Activated CD8-positive, alpha-beta memory T cell treated with anti-CD3 and anti-CD28 coated beads for 4 hours (primary cell): ENCODE measurements at regions not wholly inside any gene's neighbourhood (a gene's known extent, or its start where the extent isn't known, plus 50 kb on each side); places are given as distances from the start of the nearest gene placed in this dataset.
"Not testable (repeated sequence)": the region's sequence is repeated elsewhere in the genome, so short reads cannot be mapped to it uniquely, and the experiment has no call there.

Source experiments
- DNase-seq, 2 donors: peaks; one replicate each; pipeline ENCODE4 v3.0.0-alpha.2; 2020; ENCODE audit warnings: low read depth in 2 of 2

GRCh38 chr12:89775986-89776365 lies 67.3 kb upstream of the ATP2B1 start:
- no peak for DNase-seq

GRCh38 chr12:89775063-89775985 lies 66.7 kb upstream of the ATP2B1 start:
- DNase-seq, result no peak

GRCh38 chr12:89774645-89775044 lies 66.0 kb upstream of the ATP2B1 start:
- no peak for DNase-seq

- DNase-seq, result no peak
Observed at GRCh38 chr12:89770391-89770790, 61.8 kb upstream of the ATP2B1 start.

GRCh38 chr12:89769483-89769818 lies 60.8 kb upstream of the ATP2B1 start:
- no peak for DNase-seq

- DNase-seq, result no peak
Observed at GRCh38 chr12:89768586-89769482, 60.2 kb upstream of the ATP2B1 start.

GRCh38 chr12:89765959-89766824 lies 57.6 kb upstream of the ATP2B1 start:
- no peak for DNase-seq

- DNase-seq, result not testable (repeated sequence)
Observed at GRCh38 chr12:89764164-89764563, 55.5 kb upstream of the ATP2B1 start.

- no peak for DNase-seq
Observed at GRCh38 chr12:89762498-89763170, 54.0 kb upstream of the ATP2B1 start.

- DNase-seq, result no peak
Observed at GRCh38 chr12:89760783-89761182, 52.1 kb upstream of the ATP2B1 start.
